ENCODE measurements at regions not wholly inside any gene's neighbourhood (a gene's known extent, or its start where the extent isn't known, plus 50 kb on each side); places are given as distances from the start of the nearest gene placed in this dataset.

DNA sequence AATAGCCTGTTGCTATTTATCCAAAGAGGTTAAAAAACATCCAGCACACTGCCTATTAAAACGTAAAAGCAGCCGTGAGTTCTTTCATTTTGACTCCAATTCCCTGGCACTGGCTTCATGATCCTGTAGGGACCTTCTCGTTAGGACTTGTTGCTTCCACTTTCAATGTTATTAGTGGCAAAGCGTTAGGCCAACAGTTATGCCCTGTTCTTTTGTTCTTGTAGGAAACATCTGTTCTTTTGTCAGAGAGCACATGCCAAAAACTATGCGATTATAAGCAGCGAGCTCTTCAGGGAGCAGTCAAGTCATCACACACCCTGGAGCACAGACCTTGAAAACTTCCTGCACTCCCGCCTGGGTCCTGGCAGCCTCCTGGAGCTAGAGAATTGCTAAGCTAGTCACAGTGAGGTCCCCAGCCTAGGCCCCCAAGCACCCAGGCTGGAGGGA lies 609.5 kb upstream of the ARID1B start:
- no peaks in the 10 kb centered on the region for H3K27me3 ChIP-seq (ENCODE audit: control insufficient read depth, insufficient read depth, low read length)
- H3K4me3 ChIP-seq (ENCODE audit: low read depth, low read length): no peak overlapping the region
- FAIRE-seq (peak; percentile 52), DNase-seq (ENCODE audit: low read depth) (no peak)
- TF ChIP-seq, protein P1, sequence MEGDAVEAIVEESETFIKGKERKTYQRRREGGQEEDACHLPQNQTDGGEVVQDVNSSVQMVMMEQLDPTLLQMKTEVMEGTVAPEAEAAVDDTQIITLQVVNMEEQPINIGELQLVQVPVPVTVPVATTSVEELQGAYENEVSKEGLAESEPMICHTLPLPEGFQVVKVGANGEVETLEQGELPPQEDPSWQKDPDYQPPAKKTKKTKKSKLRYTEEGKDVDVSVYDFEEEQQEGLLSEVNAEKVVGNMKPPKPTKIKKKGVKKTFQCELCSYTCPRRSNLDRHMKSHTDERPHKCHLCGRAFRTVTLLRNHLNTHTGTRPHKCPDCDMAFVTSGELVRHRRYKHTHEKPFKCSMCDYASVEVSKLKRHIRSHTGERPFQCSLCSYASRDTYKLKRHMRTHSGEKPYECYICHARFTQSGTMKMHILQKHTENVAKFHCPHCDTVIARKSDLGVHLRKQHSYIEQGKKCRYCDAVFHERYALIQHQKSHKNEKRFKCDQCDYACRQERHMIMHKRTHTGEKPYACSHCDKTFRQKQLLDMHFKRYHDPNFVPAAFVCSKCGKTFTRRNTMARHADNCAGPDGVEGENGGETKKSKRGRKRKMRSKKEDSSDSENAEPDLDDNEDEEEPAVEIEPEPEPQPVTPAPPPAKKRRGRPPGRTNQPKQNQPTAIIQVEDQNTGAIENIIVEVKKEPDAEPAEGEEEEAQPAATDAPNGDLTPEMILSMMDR (IDR thresholded peaks at IDR 0.05; ENCODE audit: insufficient read depth, low read length, severe bottlenecking): no peak
- H3K36me3 ChIP-seq (ENCODE audit: control insufficient read depth, insufficient read depth, low read length): no peaks in the 10 kb centered on the region

- DNase-seq (ENCODE audit: low read depth): no peak
- TF ChIP-seq, protein P1 (IDR thresholded peaks at IDR 0.05; ENCODE audit: insufficient read depth, low read length, severe bottlenecking): no peak
- no peak for FAIRE-seq
- no peaks in the 10 kb centered on the region for H3K36me3 ChIP-seq (ENCODE audit: control insufficient read depth, insufficient read depth, low read length)
- no peaks in the 10 kb centered on the region for H3K27me3 ChIP-seq (ENCODE audit: control insufficient read depth, insufficient read depth, low read length)
- H3K4me3 ChIP-seq (ENCODE audit: low read depth, low read length): no peak overlapping the region
Measured at GRCh38 chr6:156167016-156167624, 610.1 kb upstream of the ARID1B start.

- no peaks in the 10 kb centered on the region for H3K36me3 ChIP-seq (ENCODE audit: control insufficient read depth, insufficient read depth, low read length)
- no peak overlapping the region for H3K4me3 ChIP-seq (ENCODE audit: low read depth, low read length)
- DNase-seq (ENCODE audit: low read depth) (no peak), FAIRE-seq (no peak)
- TF ChIP-seq, protein P1 (IDR thresholded peaks at IDR 0.05; ENCODE audit: insufficient read depth, low read length, severe bottlenecking): no peak
- no peaks in the 10 kb centered on the region for H3K27me3 ChIP-seq (ENCODE audit: control insufficient read depth, insufficient read depth, low read length)
Measured at GRCh38 chr6:156166093-156166492, 611.1 kb upstream of the ARID1B start.

GRCh38 chr6:156164701-156165452 lies 612.3 kb upstream of the ARID1B start:
- TF ChIP-seq, protein P1 (IDR thresholded peaks at IDR 0.05; ENCODE audit: insufficient read depth, low read length, severe bottlenecking): no peak
- Histone ChIP-seq H3K36me3 (ENCODE audit: control insufficient read depth, insufficient read depth, low read length) (no peaks in the 10 kb centered on the region), H3K4me3 (ENCODE audit: low read depth, low read length) (no peak overlapping the region), H3K27me3 (ENCODE audit: control insufficient read depth, insufficient read depth, low read length) (no peaks in the 10 kb centered on the region)
- DNase-seq (ENCODE audit: low read depth) (no peak), FAIRE-seq (no peak)

- FAIRE-seq: no peak
- DNase-seq (ENCODE audit: low read depth): no peak
- Histone ChIP-seq H3K36me3 (ENCODE audit: control insufficient read depth, insufficient read depth, low read length) (no peaks in the 10 kb centered on the region), H3K27me3 (ENCODE audit: control insufficient read depth, insufficient read depth, low read length) (no peaks in the 10 kb centered on the region), H3K4me3 (ENCODE audit: low read depth, low read length) (no peak overlapping the region)
- TF ChIP-seq, protein P1 (IDR thresholded peaks at IDR 0.05; ENCODE audit: insufficient read depth, low read length, severe bottlenecking): no peak
Measured at GRCh38 chr6:156163311-156163710, 613.9 kb upstream of the ARID1B start.
